Activated CD4-positive, alpha-beta memory T cell treated with anti-CD3 and anti-CD28 coated beads for 36 hours (primary cell): ENCODE measurements at regions not wholly inside any gene's neighbourhood (a gene's known extent, or its start where the extent isn't known, plus 50 kb on each side); places are given as distances from the start of the nearest gene placed in this dataset.

ENCODE experiments used
- CTCF ChIA-PET: fragments of 350-600 bp; sonication (Branson Sonifier 250); formaldehyde crosslinking; loops from one replicate; lab custom pipeline; 2021; ENCODE audit warnings: antibody characterized with exemption, inconsistent platforms; lab: Charles Lee
- POLR2A ChIA-PET: fragments of 350-600 bp; sonication (Branson Sonifier 250); formaldehyde crosslinking; loops from one replicate; lab custom pipeline; 2021; ENCODE audit warnings: antibody characterized with exemption; lab: Charles Lee
- DNase-seq: peaks from one replicate; pipeline ENCODE4 v3.0.0-alpha.2; 2020
- H3K27ac Mint-ChIP-seq: one replicate; pipeline ENCODE4 v1.8.0; 2021; ENCODE audit warnings: mixed read lengths
- H3K27me3 Mint-ChIP-seq: one replicate; pipeline ENCODE4 v1.8.0; 2021; ENCODE audit warnings: mixed read lengths
- H3K36me3 Mint-ChIP-seq: one replicate; pipeline ENCODE4 v1.8.0; 2021; ENCODE audit warnings: mixed read lengths
- H3K4me1 Mint-ChIP-seq: one replicate; pipeline ENCODE4 v1.8.0; 2021; ENCODE audit warnings: low read depth, mixed read lengths
- H3K4me3 Mint-ChIP-seq: one replicate; pipeline ENCODE4 v1.8.0; 2021; ENCODE audit warnings: mild to moderate bottlenecking, mixed read lengths
- H3K9me3 Mint-ChIP-seq: one replicate; pipeline ENCODE4 v1.8.0; 2021; ENCODE audit warnings: mixed read lengths
- intact Hi-C: fragments of 100-400 bp; cut with micrococcal nuclease; formaldehyde crosslinking; loops from one replicate; pipeline ENCODE4 v1.15.1; 2023

DNA sequence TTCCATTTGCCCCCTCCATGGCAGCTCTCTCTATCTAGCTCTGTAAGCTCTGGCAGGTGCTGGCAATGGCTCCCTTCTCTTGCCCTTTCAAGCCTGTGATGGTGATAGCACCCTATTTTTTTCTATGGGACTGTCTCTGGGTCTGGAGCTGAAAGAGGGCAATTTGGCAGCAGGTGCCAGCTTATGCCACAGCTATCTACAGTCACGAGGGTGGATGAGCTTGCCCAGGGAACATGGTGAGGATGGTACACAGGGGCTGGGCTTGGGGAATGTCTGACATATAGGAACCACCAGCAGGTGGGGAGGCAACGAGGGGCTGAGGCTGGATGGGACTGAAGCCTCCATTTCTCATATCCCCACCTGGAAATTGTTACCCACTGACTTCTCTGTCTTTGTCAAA is 175.4 kb upstream of the SYT13 start:
- no peak for DNase-seq
- H3K27me3 Mint-ChIP-seq = peaks cover 5% of the 10 kb centered on the region
- POLR2A ChIA-PET = no interaction called here
- H3K4me3 Mint-ChIP-seq = no peak overlapping the region
- no peak overlapping the region for H3K27ac Mint-ChIP-seq
- H3K36me3 Mint-ChIP-seq = no peaks in the 10 kb centered on the region
- H3K9me3 Mint-ChIP-seq = no peaks in the 10 kb centered on the region
- H3K4me1 Mint-ChIP-seq = no peaks in the 10 kb centered on the region
- intact Hi-C loops = no loop called here
- CTCF ChIA-PET = no interaction called here

- H3K9me3 Mint-ChIP-seq = no peaks in the 10 kb centered on the region
- no peaks in the 10 kb centered on the region for H3K4me1 Mint-ChIP-seq
- POLR2A ChIA-PET = no interaction called here
- intact Hi-C loops = no loop called here
- H3K36me3 Mint-ChIP-seq = no peaks in the 10 kb centered on the region
- CTCF ChIA-PET = no interaction called here
- H3K4me3 Mint-ChIP-seq = no peak overlapping the region
- H3K27me3 Mint-ChIP-seq = peaks cover 7% of the 10 kb centered on the region
- DNase-seq = no peak
- H3K27ac Mint-ChIP-seq = no peak overlapping the region
Measured at GRCh38 chr11:45459491-45459890, 173.3 kb upstream of the SYT13 start.

DNA sequence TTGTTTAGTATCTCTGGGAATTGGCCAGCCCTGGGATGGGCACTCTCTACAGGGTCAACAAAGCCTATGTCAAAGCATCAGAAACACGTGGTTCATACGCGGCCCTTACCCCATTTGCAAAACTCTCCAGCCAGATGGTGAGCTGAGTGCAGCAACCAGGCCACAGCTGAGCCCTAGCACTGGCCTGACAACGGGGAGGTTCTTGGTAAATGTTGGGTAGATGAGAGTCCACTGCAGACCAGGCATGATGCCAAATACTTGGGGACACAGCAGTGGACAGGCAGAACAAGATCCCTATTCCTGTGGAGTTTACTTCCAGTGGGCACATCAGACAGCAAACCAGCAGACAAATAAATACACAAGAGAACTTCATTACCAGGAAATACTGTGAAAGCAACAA is 172.1 kb upstream of the SYT13 start:
- H3K27ac Mint-ChIP-seq = no peak overlapping the region
- CTCF ChIA-PET = no interaction called here
- no peaks in the 10 kb centered on the region for H3K36me3 Mint-ChIP-seq
- POLR2A ChIA-PET = no interaction called here
- peaks cover 7% of the 10 kb centered on the region for H3K27me3 Mint-ChIP-seq
- no peaks in the 10 kb centered on the region for H3K9me3 Mint-ChIP-seq
- H3K4me1 Mint-ChIP-seq = no peaks in the 10 kb centered on the region
- intact Hi-C loops = no loop called here
- no peak overlapping the region for H3K4me3 Mint-ChIP-seq
- no peak for DNase-seq

GRCh38 chr11:45457649-45458048 is 171.5 kb upstream of the SYT13 start:
- Mint-ChIP-seq H3K9me3 (no peaks in the 10 kb centered on the region), H3K27me3 (peaks cover 7% of the 10 kb centered on the region), H3K36me3 (no peaks in the 10 kb centered on the region), H3K27ac (no peak overlapping the region), H3K4me3 (no peak overlapping the region), H3K4me1 (no peaks in the 10 kb centered on the region)
- ChIA-PET CTCF (no interaction called here), POLR2A (no interaction called here)
- DNase-seq = no peak
- intact Hi-C loops = no loop called here

- no peaks in the 10 kb centered on the region for H3K9me3 Mint-ChIP-seq
- peaks cover 7% of the 10 kb centered on the region for H3K27me3 Mint-ChIP-seq
- POLR2A ChIA-PET = interaction anchor here (0.6 kb wide), 1 partner anchor 1698 kb away, joined by 3 read pairs; no protein-coding TSS in a partner anchor
- CTCF ChIA-PET = no interaction called here
- DNase-seq = no peak
- H3K36me3 Mint-ChIP-seq = no peaks in the 10 kb centered on the region
- intact Hi-C loops = no loop called here
- no peak overlapping the region for H3K27ac Mint-ChIP-seq
- no peaks in the 10 kb centered on the region for H3K4me1 Mint-ChIP-seq
- H3K4me3 Mint-ChIP-seq = no peak overlapping the region
Measured at GRCh38 chr11:45456686-45457085, 170.5 kb upstream of the SYT13 start.

DNA sequence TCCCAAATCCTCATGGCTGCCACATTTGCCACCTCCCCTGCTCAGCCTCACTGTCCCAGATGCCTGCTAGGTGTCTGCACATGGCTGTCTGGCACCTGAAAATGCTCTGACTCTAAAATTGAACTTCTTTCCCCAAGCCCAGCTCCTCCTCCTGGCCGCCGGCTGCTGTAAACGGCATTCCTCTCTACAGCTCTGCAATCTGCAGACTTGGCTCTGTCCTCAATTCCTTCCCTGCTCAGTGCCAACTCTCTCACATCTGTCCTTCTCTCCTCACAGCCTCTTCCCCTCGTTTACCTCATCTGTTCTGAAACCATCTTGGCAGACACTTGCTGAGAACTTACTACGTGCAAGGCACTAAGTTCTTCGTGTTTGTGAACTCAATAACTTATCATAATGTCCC is 169.4 kb upstream of the SYT13 start:
- intact Hi-C loops = no loop called here
- H3K36me3 Mint-ChIP-seq = no peaks in the 10 kb centered on the region
- ChIA-PET CTCF (no interaction called here), POLR2A (no interaction called here)
- no peaks in the 10 kb centered on the region for H3K9me3 Mint-ChIP-seq
- no peak overlapping the region for H3K27ac Mint-ChIP-seq
- H3K4me1 Mint-ChIP-seq = no peaks in the 10 kb centered on the region
- H3K4me3 Mint-ChIP-seq = no peak overlapping the region
- no peak for DNase-seq
- H3K27me3 Mint-ChIP-seq = peaks cover 5% of the 10 kb centered on the region

DNA sequence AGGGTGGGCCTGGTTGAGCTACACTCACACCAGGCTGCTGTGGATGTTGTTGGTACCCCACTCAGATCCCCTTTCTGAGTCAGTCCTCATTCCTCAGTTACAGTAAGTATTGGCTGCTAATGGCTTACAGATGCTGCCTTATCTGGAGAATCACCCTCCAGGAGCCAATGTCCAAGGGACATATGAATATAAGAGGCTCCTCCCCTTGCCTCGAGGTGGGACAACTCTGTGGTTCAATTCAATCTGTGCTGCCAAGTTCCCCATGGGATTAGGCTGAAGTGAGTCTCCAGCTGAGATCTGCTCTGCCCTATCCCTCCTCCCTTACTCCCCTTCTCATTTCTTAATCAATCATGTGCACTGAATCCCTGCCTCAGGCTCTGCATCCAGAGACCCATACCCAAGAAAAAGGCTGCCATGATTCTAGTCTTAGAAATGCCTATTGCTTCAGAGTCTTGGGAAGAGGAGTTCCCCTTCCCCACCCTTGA is 168.8 kb upstream of the SYT13 start:
- Mint-ChIP-seq H3K27ac (no peak overlapping the region), H3K27me3 (peaks cover 5% of the 10 kb centered on the region), H3K4me3 (no peak overlapping the region), H3K36me3 (no peaks in the 10 kb centered on the region), H3K4me1 (no peaks in the 10 kb centered on the region), H3K9me3 (no peaks in the 10 kb centered on the region)
- intact Hi-C loops = no loop called here
- DNase-seq = no peak
- POLR2A ChIA-PET = no interaction called here
- CTCF ChIA-PET = no interaction called here

GRCh38 chr11:45453721-45454120 is 167.6 kb upstream of the SYT13 start:
- CTCF ChIA-PET = interaction anchor here (0.8 kb wide), 1 partner anchor 318 kb away, joined by 3 read pairs; no protein-coding TSS in a partner anchor
- no peak overlapping the region for H3K27ac Mint-ChIP-seq
- no peak overlapping the region for H3K4me3 Mint-ChIP-seq
- POLR2A ChIA-PET = no interaction called here
- no peaks in the 10 kb centered on the region for H3K9me3 Mint-ChIP-seq
- DNase-seq = no peak
- H3K4me1 Mint-ChIP-seq = no peaks in the 10 kb centered on the region
- peaks cover 5% of the 10 kb centered on the region for H3K27me3 Mint-ChIP-seq
- intact Hi-C loops = no loop called here
- no peaks in the 10 kb centered on the region for H3K36me3 Mint-ChIP-seq

- DNase-seq = no peak
- intact Hi-C loops = no loop called here
- H3K36me3 Mint-ChIP-seq = no peaks in the 10 kb centered on the region
- no peak overlapping the region for H3K4me3 Mint-ChIP-seq
- ChIA-PET POLR2A (no interaction called here), CTCF (no interaction called here)
- no peaks in the 10 kb centered on the region for H3K4me1 Mint-ChIP-seq
- H3K27me3 Mint-ChIP-seq = peaks cover 5% of the 10 kb centered on the region
- no peak overlapping the region for H3K27ac Mint-ChIP-seq
- H3K9me3 Mint-ChIP-seq = no peaks in the 10 kb centered on the region
Measured at GRCh38 chr11:45451766-45452440, 165.8 kb upstream of the SYT13 start.

- Mint-ChIP-seq H3K27me3 (peaks cover 6% of the 10 kb centered on the region), H3K4me1 (no peaks in the 10 kb centered on the region), H3K4me3 (no peak overlapping the region), H3K9me3 (no peaks in the 10 kb centered on the region), H3K36me3 (no peaks in the 10 kb centered on the region), H3K27ac (no peak overlapping the region)
- CTCF ChIA-PET = no interaction called here
- DNase-seq = no peak
- POLR2A ChIA-PET = no interaction called here
- intact Hi-C loops = no loop called here
Measured at GRCh38 chr11:45450189-45450588, 164.0 kb upstream of the SYT13 start.

GRCh38 chr11:45449036-45449601 is 163.0 kb upstream of the SYT13 start:
- POLR2A ChIA-PET = no interaction called here
- CTCF ChIA-PET = interaction anchor here (0.9 kb wide), 1 partner anchor 78 kb away, joined by 3 read pairs; no protein-coding TSS in a partner anchor
- H3K27ac Mint-ChIP-seq = no peak overlapping the region
- intact Hi-C loops = no loop called here
- H3K27me3 Mint-ChIP-seq = peaks cover 9% of the 10 kb centered on the region
- H3K36me3 Mint-ChIP-seq = no peaks in the 10 kb centered on the region
- DNase-seq = no peak
- H3K4me3 Mint-ChIP-seq = no peak overlapping the region
- no peaks in the 10 kb centered on the region for H3K9me3 Mint-ChIP-seq
- no peaks in the 10 kb centered on the region for H3K4me1 Mint-ChIP-seq

- ChIA-PET POLR2A (no interaction called here), CTCF (interaction anchor here (0.9 kb wide), 1 partner anchor 77 kb away, joined by 3 read pairs; no protein-coding TSS in a partner anchor)
- H3K27ac Mint-ChIP-seq = no peak overlapping the region
- peaks cover 12% of the 10 kb centered on the region for H3K27me3 Mint-ChIP-seq
- no peaks in the 10 kb centered on the region for H3K36me3 Mint-ChIP-seq
- no peak overlapping the region for H3K4me3 Mint-ChIP-seq
- intact Hi-C loops = no loop called here
- H3K4me1 Mint-ChIP-seq = no peaks in the 10 kb centered on the region
- DNase-seq = no peak
- no peaks in the 10 kb centered on the region for H3K9me3 Mint-ChIP-seq
Measured at GRCh38 chr11:45448561-45448960, 162.4 kb upstream of the SYT13 start.

GRCh38 chr11:45446998-45447397 is 160.9 kb upstream of the SYT13 start:
- H3K36me3 Mint-ChIP-seq = no peaks in the 10 kb centered on the region
- H3K4me1 Mint-ChIP-seq = no peaks in the 10 kb centered on the region
- POLR2A ChIA-PET = no interaction called here
- DNase-seq = no peak
- no peak overlapping the region for H3K27ac Mint-ChIP-seq
- peaks cover 14% of the 10 kb centered on the region for H3K27me3 Mint-ChIP-seq
- CTCF ChIA-PET = no interaction called here
- no peak overlapping the region for H3K4me3 Mint-ChIP-seq
- intact Hi-C loops = no loop called here
- H3K9me3 Mint-ChIP-seq = no peaks in the 10 kb centered on the region
